SK-N-SH (cell line): ENCODE measurements at regions not wholly inside any gene's neighbourhood (a gene's known extent, or its start where the extent isn't known, plus 50 kb on each side); places are given as distances from the start of the nearest gene placed in this dataset.

Source experiments
- CTCF ChIA-PET: fragments of 300-600, 350-600 bp; formaldehyde crosslinking; extraction: SDS; loops from one replicate; lab custom pipeline; 2021; lab: Yijun Ruan, JAX
- POLR2A ChIA-PET: fragments of 350-600 bp; sonication (Branson Sonifier 250); formaldehyde crosslinking; extraction: SDS; loops from one replicate; lab custom pipeline; 2020; ENCODE audit warnings: antibody characterized with exemption, inconsistent platforms; lab: Yijun Ruan, JAX
- DNase-seq: peaks from one replicate; pipeline ENCODE4 v3.0.0; 2012
- H2AFZ ChIP-seq: fragments of 200-600 bp; sonication (generic); 2 replicates; pipeline ENCODE4 v1.8.1; 2016; ENCODE audit warnings: antibody characterized with exemption, mild to moderate bottlenecking, low read depth
- H3F3A ChIP-seq: fragments of 200-600 bp; sonication (generic); replicated peaks from 2 replicates; pipeline ENCODE3; 2016; ENCODE audit warnings: antibody characterized with exemption, mild to moderate bottlenecking; ENCODE audit not compliant: insufficient read depth
- H3K27ac ChIP-seq, 2 experiments: fragments of 200-500 bp in 1 of 2; fragments of 200-600 bp in 1 of 2; sonication (Bioruptor generic) in 1 of 2; sonication (generic), shearing (Covaris generic) in 1 of 2; 2 replicates each; pipeline versions ENCODE4 v1.5.1 to v1.6.1; 2014 to 2016; ENCODE audit warnings: low read depth in 2 of 2, inconsistent platforms in 1 of 2, low read length in 1 of 2, mild to moderate bottlenecking in 1 of 2, mixed read lengths in 1 of 2
- H3K27me3 ChIP-seq: fragments of 200-600 bp; sonication (generic), shearing (Covaris generic); 2 replicates; pipeline ENCODE4 v1.6.1; 2016; ENCODE audit warnings: mixed run types; ENCODE audit not compliant: insufficient read depth
- H3K36me3 ChIP-seq, 2 experiments: fragments of 200-500 bp in 1 of 2; fragments of 200-600 bp in 1 of 2; sonication (Bioruptor generic) in 1 of 2; sonication (generic) in 1 of 2; replicated peaks in 1 of 2; 2 replicates each; pipeline versions ENCODE3 to v1.5.1; 2014 to 2016; ENCODE audit warnings: low read length in 1 of 2, mild to moderate bottlenecking in 1 of 2; ENCODE audit not compliant: insufficient read depth in 2 of 2, control insufficient read depth in 1 of 2
- H3K4me1 ChIP-seq, 2 experiments: fragments of 200-500 bp in 1 of 2; fragments of 200-600 bp in 1 of 2; sonication (Bioruptor generic) in 1 of 2; sonication (generic), shearing (Covaris generic) in 1 of 2; 2 replicates each; pipeline versions ENCODE4 v1.5.1 to v1.6.1; 2014 to 2016; ENCODE audit warnings: low read depth in 1 of 2, low read length in 1 of 2, mixed run types in 1 of 2; ENCODE audit not compliant: insufficient read depth in 2 of 2, control insufficient read depth in 1 of 2
- H3K4me2 ChIP-seq: fragments of 200-600 bp; sonication (generic), shearing (Covaris generic); 2 replicates; pipeline ENCODE4 v1.6.1; 2017; ENCODE audit warnings: mixed run types
- H3K4me3 ChIP-seq, 2 experiments: fragments of 200-500 bp in 1 of 2; fragments of 200-600 bp in 1 of 2; sonication (Bioruptor generic) in 1 of 2; sonication (generic), shearing (Covaris generic) in 1 of 2; 2 replicates each; pipeline versions ENCODE4 v1.5.1 to v1.8.1; 2014 to 2016; ENCODE audit warnings: low read depth in 2 of 2, inconsistent platforms in 1 of 2, low read length in 1 of 2, mild to moderate bottlenecking in 1 of 2, mixed read lengths in 1 of 2, moderate library complexity in 1 of 2
- H3K79me2 ChIP-seq: fragments of 200-600 bp; sonication (generic); 2 replicates; pipeline ENCODE4 v1.8.1; 2017; ENCODE audit warnings: mild to moderate bottlenecking; ENCODE audit not compliant: insufficient read depth
- H3K9ac ChIP-seq: fragments of 200-600 bp; sonication (generic); 2 replicates; pipeline ENCODE4 v1.6.1; 2017; ENCODE audit warnings: mixed run types
- H3K9me2 ChIP-seq: fragments of 200-600 bp; sonication (generic); 2 replicates; pipeline ENCODE4 v1.6.1; 2017; ENCODE audit warnings: mixed run types
- H3K9me3 ChIP-seq: fragments of 200-600 bp; sonication (generic); 2 replicates; pipeline ENCODE4 v1.6.1; 2017; ENCODE audit warnings: mixed run types, mild to moderate bottlenecking, moderate library complexity
- H4K20me1 ChIP-seq: fragments of 200-600 bp; sonication (generic); 2 replicates; pipeline ENCODE4 v1.6.1; 2017; ENCODE audit warnings: mild to moderate bottlenecking, mixed run types; ENCODE audit not compliant: insufficient read depth
- EP300 ChIP-seq, 2 experiments: IDR thresholded peaks; 2 replicates each; pipeline versions ENCODE4 v1.4.0 to v1.6.1; 2012; ENCODE audit warnings: borderline replicate concordance in 1 of 2, low read depth in 1 of 2, low read length in 1 of 2
- FOXJ3 ChIP-seq: sonication (generic); formaldehyde crosslinking; IDR thresholded peaks from 2 replicates; pipeline ENCODE4 v1.5.1; 2020; ENCODE audit warnings: mild to moderate bottlenecking, missing genetic modification reagents
- IRF3 ChIP-seq: fragments of 150-350 bp; IDR thresholded peaks from 2 replicates; pipeline ENCODE4 v1.6.1; 2016; ENCODE audit warnings: mild to moderate bottlenecking, low read depth, low read length
- JUND ChIP-seq: IDR thresholded peaks from 2 replicates; pipeline ENCODE4 v1.4.0; 2012
- MAX ChIP-seq: IDR thresholded peaks from 2 replicates; pipeline ENCODE4 v1.4.0; 2012; ENCODE audit warnings: low read depth
- PBX3 ChIP-seq: IDR thresholded peaks from 2 replicates; pipeline ENCODE4; 2012
- RAD21 ChIP-seq: IDR thresholded peaks from 2 replicates; pipeline ENCODE4 v1.6.1; 2012; ENCODE audit warnings: mild to moderate bottlenecking, low read length
- RCOR1 ChIP-seq: fragments of 150-350 bp; IDR thresholded peaks from 2 replicates; pipeline ENCODE4 v1.6.1; 2017; ENCODE audit warnings: antibody characterized with exemption, low read length
- SMC3 ChIP-seq: IDR thresholded peaks from 2 replicates; pipeline ENCODE4 v1.6.1; 2012; ENCODE audit warnings: low read depth, low read length, improper control_type of control experiment
- TAF1 ChIP-seq: IDR thresholded peaks from 2 replicates; pipeline ENCODE4 v1.6.1; 2012; ENCODE audit warnings: low read depth, mild to moderate bottlenecking, low read length, moderate library complexity, borderline replicate concordance
- TCF12 ChIP-seq: IDR thresholded peaks from 2 replicates; pipeline ENCODE4 v1.4.0; 2012
- USF1 ChIP-seq: IDR thresholded peaks from 2 replicates; pipeline ENCODE4 v1.4.0; 2012; ENCODE audit warnings: low read depth, borderline replicate concordance
- ZBTB33 ChIP-seq: IDR thresholded peaks from 2 replicates; pipeline ENCODE4 v1.4.0; 2012; ENCODE audit warnings: low read depth, borderline replicate concordance
- WGBS: methylation state at CpG from one replicate; pipeline ENCODE4 v1.1.6; 2017; ENCODE audit warnings: low lambda C conversion rate; 5-methylcytosine and 5-hydroxymethylcytosine counted together

GRCh38 chr2:235302263-235302662 lies 191.6 kb upstream of the AGAP1 start:
- Histone ChIP-seq H3K9ac (no peak overlapping the region), H3K4me2 (no peak overlapping the region), H3F3A (no peaks in the 10 kb centered on the region), H3K9me2 (no peaks in the 10 kb centered on the region), H3K36me3 (no peaks in the 10 kb centered on the region), H2AFZ (no peak overlapping the region), H3K27me3 (no peaks in the 10 kb centered on the region; the same call in 1 of the 2 replicates), H3K4me3 (no peak overlapping the region), H4K20me1 (no peaks in the 10 kb centered on the region), H3K79me2 (no peaks in the 10 kb centered on the region), H3K4me1 (no peaks in the 10 kb centered on the region; a peak in 1 of 4 replicates), H3K9me3 (no peaks in the 10 kb centered on the region), H3K27ac (no peak overlapping the region)
- no peak for DNase-seq
- WGBS, result 86% methylated on average over 9 of the region's 9 CpGs
- TF ChIP-seq IRF3 (no peak), TAF1 (no peak), SMC3 (no peak), MAX (no peak), USF1 (no peak), TCF12 (no peak), FOXJ3 (CRISPR knock-in tag) (no peak), RAD21 (no peak), RCOR1 (no peak), EP300 (IDR thresholded peaks at IDR 0.05; ENCODE audit: borderline replicate concordance in 1 of 2, low read depth in 1 of 2, low read length in 1 of 2) (no peak), ZBTB33 (no peak), JUND (no peak), PBX3 (no peak)
- ChIA-PET CTCF (no interaction called here), POLR2A (no interaction called here)
